ENCODE measurements at regions not wholly inside any gene's neighbourhood (a gene's known extent, or its start where the extent isn't known, plus 50 kb on each side); places are given as distances from the start of the nearest gene placed in this dataset.

GRCh38 chr7:114364151-114364550 is 50.5 kb upstream of the FOXP2 start:
- no peak overlapping the region for H3K4me3 Mint-ChIP-seq
- DNase-seq, result no peak
- no peaks in the 10 kb centered on the region for H3K4me1 Mint-ChIP-seq
- H3K27ac Mint-ChIP-seq, result no peak overlapping the region
- CTCF ChIA-PET, result no interaction called here
- H3K36me3 Mint-ChIP-seq (ENCODE audit: low read depth), result no peaks in the 10 kb centered on the region
- POLR2A ChIA-PET, result no interaction called here
- intact Hi-C loops (cut with micrococcal nuclease), result no loop called here
- ATAC-seq (ENCODE audit: low read depth), result no peak
- no peaks in the 10 kb centered on the region for H3K9me3 Mint-ChIP-seq
- TF ChIP-seq CTCF (IDR thresholded peaks at IDR 0.05), result no peak
- no peaks in the 10 kb centered on the region for H3K27me3 Mint-ChIP-seq

GRCh38 chr7:114363292-114363691 is 51.3 kb upstream of the FOXP2 start:
- POLR2A ChIA-PET, result no interaction called here
- H3K4me1 Mint-ChIP-seq, result no peaks in the 10 kb centered on the region

GRCh38 chr7:114358911-114359310 is 55.7 kb upstream of the FOXP2 start:
- POLR2A ChIA-PET, result no interaction called here
- H3K4me3 Mint-ChIP-seq, result no peak overlapping the region
- H3K27me3 Mint-ChIP-seq, result peaks cover 2% of the 10 kb centered on the region
- DNase-seq (no peak), ATAC-seq (ENCODE audit: low read depth) (no peak)
- no peaks in the 10 kb centered on the region for H3K4me1 Mint-ChIP-seq
- no peak overlapping the region for H3K27ac Mint-ChIP-seq
- H3K36me3 Mint-ChIP-seq (ENCODE audit: low read depth), result no peaks in the 10 kb centered on the region
- CTCF ChIA-PET, result no interaction called here
- H3K9me3 Mint-ChIP-seq, result no peaks in the 10 kb centered on the region
- intact Hi-C loops (cut with micrococcal nuclease), result no loop called here
- TF ChIP-seq CTCF (IDR thresholded peaks at IDR 0.05), result no peak

More at GRCh38 chr7:114363292-114363691, 51.3 kb upstream of the FOXP2 start:
- Mint-ChIP-seq H3K27me3 (no peaks in the 10 kb centered on the region), H3K9me3 (no peaks in the 10 kb centered on the region), H3K36me3 (ENCODE audit: low read depth) (no peaks in the 10 kb centered on the region), H3K27ac (no peak overlapping the region), H3K4me3 (no peak overlapping the region)
- TF ChIP-seq CTCF (IDR thresholded peaks at IDR 0.05), result no peak
- DNase-seq, result no peak
- CTCF ChIA-PET, result no interaction called here
- no peak for ATAC-seq (ENCODE audit: low read depth)
- intact Hi-C loops (cut with micrococcal nuclease), result no loop called here

GRCh38 chr7:114356133-114356532 is 58.5 kb upstream of the FOXP2 start:
- DNase-seq (no peak), ATAC-seq (ENCODE audit: low read depth) (no peak)
- Mint-ChIP-seq H3K9me3 (no peaks in the 10 kb centered on the region), H3K4me3 (no peak overlapping the region), H3K36me3 (ENCODE audit: low read depth) (no peaks in the 10 kb centered on the region), H3K27me3 (peaks cover 2% of the 10 kb centered on the region), H3K4me1 (no peaks in the 10 kb centered on the region), H3K27ac (no peak overlapping the region)
- no peak for TF ChIP-seq CTCF (IDR thresholded peaks at IDR 0.05)
- intact Hi-C loops (cut with micrococcal nuclease), result no loop called here
- ChIA-PET POLR2A (no interaction called here), CTCF (no interaction called here)

GRCh38 chr7:114354306-114354705 is 60.3 kb upstream of the FOXP2 start:
- CTCF ChIA-PET, result no interaction called here
- no peaks in the 10 kb centered on the region for H3K9me3 Mint-ChIP-seq
- no peaks in the 10 kb centered on the region for H3K4me1 Mint-ChIP-seq
- ATAC-seq (ENCODE audit: low read depth) (no peak), DNase-seq (no peak)
- no peak overlapping the region for H3K4me3 Mint-ChIP-seq
- H3K27me3 Mint-ChIP-seq, result peaks cover 2% of the 10 kb centered on the region
- intact Hi-C loops (cut with micrococcal nuclease), result no loop called here
- H3K36me3 Mint-ChIP-seq (ENCODE audit: low read depth), result no peaks in the 10 kb centered on the region
- no peak overlapping the region for H3K27ac Mint-ChIP-seq
- POLR2A ChIA-PET, result no interaction called here
- no peak for TF ChIP-seq CTCF (IDR thresholded peaks at IDR 0.05)
